WTC11 (cell line): ENCODE measurements at regions not wholly inside any gene's neighbourhood (a gene's known extent, or its start where the extent isn't known, plus 50 kb on each side); places are given as distances from the start of the nearest gene placed in this dataset.

Experiments used
- ATAC-seq: fragments of 200-7000 bp; cut with Tn5 transposase; 2 replicates; pipeline ENCODE4 v1.10.0; 2021; ENCODE audit warnings: mild to moderate bottlenecking, moderate library complexity
- CTCF ChIA-PET: fragments of 300-600 bp; sonication (Branson Sonifier 250); formaldehyde crosslinking; loops from one replicate; lab custom pipeline; 2021; ENCODE audit warnings: antibody characterized with exemption; lab: Charles Lee
- POLR2A ChIA-PET: fragments of 350-600 bp; sonication (Branson Sonifier 250); formaldehyde crosslinking; loops from one replicate; lab custom pipeline; 2021; ENCODE audit warnings: antibody characterized with exemption; lab: Charles Lee
- DNase-seq: peaks from one replicate; pipeline ENCODE4 v3.0.0; 2021; ENCODE audit warnings: low spot score
- H3K27ac Mint-ChIP-seq: 2 replicates; pipeline ENCODE4 v1.8.0; 2021; ENCODE audit warnings: mixed read lengths
- H3K27me3 Mint-ChIP-seq: 2 replicates; pipeline ENCODE4 v1.8.0; 2021; ENCODE audit warnings: low read depth, mild to moderate bottlenecking, moderate library complexity, mixed read lengths
- H3K36me3 Mint-ChIP-seq: 2 replicates; pipeline ENCODE4 v1.8.0; 2021; ENCODE audit warnings: mixed read lengths
- H3K4me1 Mint-ChIP-seq: 2 replicates; pipeline ENCODE4 v1.8.0; 2022; ENCODE audit warnings: mixed read lengths
- H3K4me3 Mint-ChIP-seq: 2 replicates; pipeline ENCODE4 v1.8.0; 2021; ENCODE audit warnings: mild to moderate bottlenecking, moderate library complexity, mixed read lengths
- H3K9me3 Mint-ChIP-seq: 2 replicates; pipeline ENCODE4 v1.8.0; 2021; ENCODE audit warnings: mixed read lengths
- ATF1 ChIP-seq: sonication (generic); formaldehyde crosslinking; IDR thresholded peaks from 2 replicates; pipeline ENCODE4 v1.8.1; 2023; ENCODE audit warnings: mild to moderate bottlenecking, moderate library complexity, missing genetic modification reagents
- ELF4 ChIP-seq: sonication (generic); formaldehyde crosslinking; IDR thresholded peaks from 2 replicates; pipeline ENCODE4 v1.8.1; 2022; ENCODE audit warnings: low read depth, mild to moderate bottlenecking, moderate library complexity, missing genetic modification reagents
- FOXJ3 ChIP-seq: sonication (generic); formaldehyde crosslinking; IDR thresholded peaks from 2 replicates; pipeline ENCODE4 v1.9.0; 2021; ENCODE audit warnings: missing genetic modification reagents, mild to moderate bottlenecking, borderline replicate concordance
- JUN ChIP-seq: sonication (generic); formaldehyde crosslinking; IDR thresholded peaks from 2 replicates; pipeline ENCODE4 v1.8.0; 2023; ENCODE audit warnings: mild to moderate bottlenecking, missing genetic modification reagents
- KAT7 ChIP-seq: sonication (generic); formaldehyde crosslinking; IDR thresholded peaks from 2 replicates; pipeline ENCODE4 v1.8.1; 2023; ENCODE audit warnings: missing genetic modification reagents, mild to moderate bottlenecking, borderline replicate concordance
- NFYB ChIP-seq: sonication (generic); formaldehyde crosslinking; conservative IDR thresholded peaks from 2 replicates; pipeline ENCODE4 v1.8.0; 2022; ENCODE audit warnings: low read depth, missing genetic modification reagents
- NR3C1 ChIP-seq: sonication (generic); formaldehyde crosslinking; conservative IDR thresholded peaks from 2 replicates; pipeline ENCODE4 v1.8.1; 2023; ENCODE audit warnings: low read depth, mild to moderate bottlenecking, missing genetic modification reagents
- PRRX2 ChIP-seq: fragments of 250-450 bp; sonication (Bioruptor Pico); IDR thresholded peaks from 2 replicates; pipeline ENCODE4 v1.8.0; 2021; ENCODE audit warnings: mild to moderate bottlenecking
- RELA ChIP-seq: sonication (generic); formaldehyde crosslinking; IDR thresholded peaks from 2 replicates; pipeline ENCODE4 v1.8.1; 2022; ENCODE audit warnings: missing genetic modification reagents, mild to moderate bottlenecking, borderline replicate concordance
- ZNF232 ChIP-seq: sonication (generic); formaldehyde crosslinking; IDR thresholded peaks from 2 replicates; pipeline ENCODE4 v1.8.0; 2022; ENCODE audit warnings: mild to moderate bottlenecking, missing genetic modification reagents
- ZNF396 ChIP-seq: fragments of 250-450 bp; sonication (Bioruptor Pico); IDR thresholded peaks from 2 replicates; pipeline ENCODE4 v1.8.0; 2021; ENCODE audit warnings: mild to moderate bottlenecking, moderate library complexity, borderline replicate concordance
- ZNF423 ChIP-seq: fragments of 250-450 bp; sonication (Bioruptor Pico); IDR thresholded peaks from 2 replicates; pipeline ENCODE4 v2.1.2; 2022; ENCODE audit warnings: mild to moderate bottlenecking, moderate library complexity
- TF ChIP-seq, protein P1 (sequence below): sonication (generic); formaldehyde crosslinking; IDR thresholded peaks from 2 replicates; pipeline ENCODE4 v1.8.1; 2022; ENCODE audit warnings: mild to moderate bottlenecking, moderate library complexity, missing genetic modification reagents
- TF ChIP-seq, protein P2 (sequence below): sonication (generic); formaldehyde crosslinking; IDR thresholded peaks from 2 replicates; pipeline ENCODE4 v1.8.0; 2022; ENCODE audit warnings: missing genetic modification reagents
- TF ChIP-seq, protein P3 (sequence below): sonication (generic); formaldehyde crosslinking; IDR thresholded peaks from 2 replicates; pipeline ENCODE4 v1.8.1; 2023; ENCODE audit warnings: mild to moderate bottlenecking, missing genetic modification reagents, borderline replicate concordance
- TF ChIP-seq, protein P4 (sequence below): fragments of 250-450 bp; sonication (Bioruptor Pico); IDR thresholded peaks from 2 replicates; pipeline ENCODE4 v1.9.0; 2021; ENCODE audit warnings: mild to moderate bottlenecking, borderline replicate concordance
- TF ChIP-seq, protein P5 (sequence below): fragments of 200-600 bp; IDR thresholded peaks from 2 replicates; pipeline ENCODE4 v1.8.0; 2022; ENCODE audit warnings: antibody characterized with exemption
- TF ChIP-seq, protein P6 (sequence below): sonication (generic); formaldehyde crosslinking; IDR thresholded peaks from 2 replicates; pipeline ENCODE4 v1.8.1; 2023; ENCODE audit warnings: mild to moderate bottlenecking, missing genetic modification reagents, moderate library complexity

DNA sequence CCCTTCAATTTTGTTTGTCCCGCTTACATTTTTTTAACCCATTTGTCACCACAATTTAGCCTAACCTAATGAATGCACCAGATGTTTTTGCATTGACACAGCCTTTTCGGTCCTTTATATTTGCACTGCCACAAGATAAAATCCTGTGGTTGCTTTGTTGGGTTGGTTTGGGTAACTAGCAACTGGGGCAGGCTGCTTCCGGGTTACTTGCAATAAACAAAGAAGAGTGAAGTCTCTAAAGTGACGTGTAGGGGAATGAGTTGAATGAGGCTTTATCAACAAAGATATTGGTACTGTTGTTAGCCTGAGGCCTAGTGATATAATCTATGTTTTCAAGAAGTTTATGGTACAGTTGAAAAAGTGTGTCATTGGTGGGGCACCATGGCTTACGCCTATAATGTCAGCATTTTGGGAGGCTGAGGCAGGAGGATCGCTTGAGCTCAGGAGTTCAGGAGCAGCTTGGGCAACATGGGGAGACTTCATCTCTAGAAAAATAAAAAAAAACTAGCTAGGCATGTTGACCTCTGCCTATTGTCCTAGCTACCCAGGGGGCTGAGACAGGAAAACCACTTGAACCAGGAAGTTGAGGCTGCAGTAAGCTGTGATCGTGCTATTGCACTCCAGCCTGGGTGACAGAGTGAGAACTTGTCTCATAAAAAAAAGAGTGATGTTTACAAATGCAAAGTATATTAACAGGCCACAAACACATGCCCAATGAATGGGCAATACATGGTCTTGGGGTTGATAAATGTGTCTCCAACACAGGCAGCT, 121.8 kb downstream of the OXSM start:
- H3K4me3 Mint-ChIP-seq: no peak overlapping the region
- DNase-seq (no peak), ATAC-seq (no peak)
- H3K27me3 Mint-ChIP-seq: no peaks in the 10 kb centered on the region
- no peaks in the 10 kb centered on the region for H3K9me3 Mint-ChIP-seq
- TF ChIP-seq ZNF423 (CRISPR knock-in tag) (no peak), PRRX2 (CRISPR knock-in tag) (no peak), ZNF232 (CRISPR knock-in tag) (no peak), KAT7 (CRISPR knock-in tag) (no peak), NR3C1 (CRISPR knock-in tag) (no peak), NFYB (no peak), ATF1 (CRISPR knock-in tag) (no peak)
- TF ChIP-seq, protein P1, sequence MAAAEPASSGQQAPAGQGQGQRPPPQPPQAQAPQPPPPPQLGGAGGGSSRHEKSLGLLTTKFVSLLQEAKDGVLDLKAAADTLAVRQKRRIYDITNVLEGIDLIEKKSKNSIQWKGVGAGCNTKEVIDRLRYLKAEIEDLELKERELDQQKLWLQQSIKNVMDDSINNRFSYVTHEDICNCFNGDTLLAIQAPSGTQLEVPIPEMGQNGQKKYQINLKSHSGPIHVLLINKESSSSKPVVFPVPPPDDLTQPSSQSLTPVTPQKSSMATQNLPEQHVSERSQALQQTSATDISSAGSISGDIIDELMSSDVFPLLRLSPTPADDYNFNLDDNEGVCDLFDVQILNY: no peak
- TF ChIP-seq, protein P2, sequence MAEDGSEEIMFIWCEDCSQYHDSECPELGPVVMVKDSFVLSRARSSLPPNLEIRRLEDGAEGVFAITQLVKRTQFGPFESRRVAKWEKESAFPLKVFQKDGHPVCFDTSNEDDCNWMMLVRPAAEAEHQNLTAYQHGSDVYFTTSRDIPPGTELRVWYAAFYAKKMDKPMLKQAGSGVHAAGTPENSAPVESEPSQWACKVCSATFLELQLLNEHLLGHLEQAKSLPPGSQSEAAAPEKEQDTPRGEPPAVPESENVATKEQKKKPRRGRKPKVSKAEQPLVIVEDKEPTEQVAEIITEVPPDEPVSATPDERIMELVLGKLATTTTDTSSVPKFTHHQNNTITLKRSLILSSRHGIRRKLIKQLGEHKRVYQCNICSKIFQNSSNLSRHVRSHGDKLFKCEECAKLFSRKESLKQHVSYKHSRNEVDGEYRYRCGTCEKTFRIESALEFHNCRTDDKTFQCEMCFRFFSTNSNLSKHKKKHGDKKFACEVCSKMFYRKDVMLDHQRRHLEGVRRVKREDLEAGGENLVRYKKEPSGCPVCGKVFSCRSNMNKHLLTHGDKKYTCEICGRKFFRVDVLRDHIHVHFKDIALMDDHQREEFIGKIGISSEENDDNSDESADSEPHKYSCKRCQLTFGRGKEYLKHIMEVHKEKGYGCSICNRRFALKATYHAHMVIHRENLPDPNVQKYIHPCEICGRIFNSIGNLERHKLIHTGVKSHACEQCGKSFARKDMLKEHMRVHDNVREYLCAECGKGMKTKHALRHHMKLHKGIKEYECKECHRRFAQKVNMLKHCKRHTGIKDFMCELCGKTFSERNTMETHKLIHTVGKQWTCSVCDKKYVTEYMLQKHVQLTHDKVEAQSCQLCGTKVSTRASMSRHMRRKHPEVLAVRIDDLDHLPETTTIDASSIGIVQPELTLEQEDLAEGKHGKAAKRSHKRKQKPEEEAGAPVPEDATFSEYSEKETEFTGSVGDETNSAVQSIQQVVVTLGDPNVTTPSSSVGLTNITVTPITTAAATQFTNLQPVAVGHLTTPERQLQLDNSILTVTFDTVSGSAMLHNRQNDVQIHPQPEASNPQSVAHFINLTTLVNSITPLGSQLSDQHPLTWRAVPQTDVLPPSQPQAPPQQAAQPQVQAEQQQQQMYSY: no peak
- ChIA-PET CTCF (interaction anchor here (1.4 to 2.6 kb wide), 3 partner anchors 10 to 263 kb away, joined by 4 to 7 read pairs (median 7); no protein-coding TSS in a partner anchor), POLR2A (no interaction called here)
- H3K4me1 Mint-ChIP-seq: peaks cover 4% of the 10 kb centered on the region; the same call in 1 of the 2 replicates
- H3K27ac Mint-ChIP-seq: no peak overlapping the region
- H3K36me3 Mint-ChIP-seq: no peaks in the 10 kb centered on the region

DNA sequence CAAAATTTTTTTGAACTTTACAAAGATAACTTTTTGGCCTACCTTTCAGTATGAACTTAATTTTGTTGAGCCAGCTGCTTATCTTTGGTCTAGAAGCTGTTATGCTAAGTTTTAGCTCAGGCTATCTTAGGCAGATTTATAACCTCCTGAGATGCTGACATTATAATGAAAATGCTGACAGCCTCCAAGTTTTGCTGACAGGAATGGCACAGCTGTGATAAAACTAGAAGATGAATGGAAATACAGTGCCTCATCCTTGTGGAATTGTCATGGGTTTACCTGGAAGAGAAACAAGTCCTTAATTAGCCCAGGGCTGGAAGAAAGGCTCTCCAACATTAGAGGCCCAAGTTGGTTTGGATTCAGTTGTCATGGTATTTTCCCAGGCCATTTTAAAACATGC, 123.3 kb downstream of the OXSM start:
- ATAC-seq (no peak), DNase-seq (no peak)
- no peaks in the 10 kb centered on the region for H3K27me3 Mint-ChIP-seq
- ChIA-PET CTCF (no interaction called here), POLR2A (no interaction called here)
- H3K27ac Mint-ChIP-seq: no peak overlapping the region
- no peaks in the 10 kb centered on the region for H3K9me3 Mint-ChIP-seq
- peaks cover 4% of the 10 kb centered on the region; the same call in 1 of the 2 replicates for H3K4me1 Mint-ChIP-seq
- H3K4me3 Mint-ChIP-seq: no peak overlapping the region
- H3K36me3 Mint-ChIP-seq: no peaks in the 10 kb centered on the region
- TF ChIP-seq JUN (CRISPR knock-in tag) (no peak), FOXJ3 (CRISPR knock-in tag) (no peak), ELF4 (no peak), RELA (CRISPR knock-in tag) (no peak), ZNF396 (no peak)
- TF ChIP-seq, protein P3, sequence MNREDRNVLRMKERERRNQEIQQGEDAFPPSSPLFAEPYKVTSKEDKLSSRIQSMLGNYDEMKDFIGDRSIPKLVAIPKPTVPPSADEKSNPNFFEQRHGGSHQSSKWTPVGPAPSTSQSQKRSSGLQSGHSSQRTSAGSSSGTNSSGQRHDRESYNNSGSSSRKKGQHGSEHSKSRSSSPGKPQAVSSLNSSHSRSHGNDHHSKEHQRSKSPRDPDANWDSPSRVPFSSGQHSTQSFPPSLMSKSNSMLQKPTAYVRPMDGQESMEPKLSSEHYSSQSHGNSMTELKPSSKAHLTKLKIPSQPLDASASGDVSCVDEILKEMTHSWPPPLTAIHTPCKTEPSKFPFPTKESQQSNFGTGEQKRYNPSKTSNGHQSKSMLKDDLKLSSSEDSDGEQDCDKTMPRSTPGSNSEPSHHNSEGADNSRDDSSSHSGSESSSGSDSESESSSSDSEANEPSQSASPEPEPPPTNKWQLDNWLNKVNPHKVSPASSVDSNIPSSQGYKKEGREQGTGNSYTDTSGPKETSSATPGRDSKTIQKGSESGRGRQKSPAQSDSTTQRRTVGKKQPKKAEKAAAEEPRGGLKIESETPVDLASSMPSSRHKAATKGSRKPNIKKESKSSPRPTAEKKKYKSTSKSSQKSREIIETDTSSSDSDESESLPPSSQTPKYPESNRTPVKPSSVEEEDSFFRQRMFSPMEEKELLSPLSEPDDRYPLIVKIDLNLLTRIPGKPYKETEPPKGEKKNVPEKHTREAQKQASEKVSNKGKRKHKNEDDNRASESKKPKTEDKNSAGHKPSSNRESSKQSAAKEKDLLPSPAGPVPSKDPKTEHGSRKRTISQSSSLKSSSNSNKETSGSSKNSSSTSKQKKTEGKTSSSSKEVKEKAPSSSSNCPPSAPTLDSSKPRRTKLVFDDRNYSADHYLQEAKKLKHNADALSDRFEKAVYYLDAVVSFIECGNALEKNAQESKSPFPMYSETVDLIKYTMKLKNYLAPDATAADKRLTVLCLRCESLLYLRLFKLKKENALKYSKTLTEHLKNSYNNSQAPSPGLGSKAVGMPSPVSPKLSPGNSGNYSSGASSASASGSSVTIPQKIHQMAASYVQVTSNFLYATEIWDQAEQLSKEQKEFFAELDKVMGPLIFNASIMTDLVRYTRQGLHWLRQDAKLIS (CRISPR knock-in tag): no peak
- TF ChIP-seq, protein P4, sequence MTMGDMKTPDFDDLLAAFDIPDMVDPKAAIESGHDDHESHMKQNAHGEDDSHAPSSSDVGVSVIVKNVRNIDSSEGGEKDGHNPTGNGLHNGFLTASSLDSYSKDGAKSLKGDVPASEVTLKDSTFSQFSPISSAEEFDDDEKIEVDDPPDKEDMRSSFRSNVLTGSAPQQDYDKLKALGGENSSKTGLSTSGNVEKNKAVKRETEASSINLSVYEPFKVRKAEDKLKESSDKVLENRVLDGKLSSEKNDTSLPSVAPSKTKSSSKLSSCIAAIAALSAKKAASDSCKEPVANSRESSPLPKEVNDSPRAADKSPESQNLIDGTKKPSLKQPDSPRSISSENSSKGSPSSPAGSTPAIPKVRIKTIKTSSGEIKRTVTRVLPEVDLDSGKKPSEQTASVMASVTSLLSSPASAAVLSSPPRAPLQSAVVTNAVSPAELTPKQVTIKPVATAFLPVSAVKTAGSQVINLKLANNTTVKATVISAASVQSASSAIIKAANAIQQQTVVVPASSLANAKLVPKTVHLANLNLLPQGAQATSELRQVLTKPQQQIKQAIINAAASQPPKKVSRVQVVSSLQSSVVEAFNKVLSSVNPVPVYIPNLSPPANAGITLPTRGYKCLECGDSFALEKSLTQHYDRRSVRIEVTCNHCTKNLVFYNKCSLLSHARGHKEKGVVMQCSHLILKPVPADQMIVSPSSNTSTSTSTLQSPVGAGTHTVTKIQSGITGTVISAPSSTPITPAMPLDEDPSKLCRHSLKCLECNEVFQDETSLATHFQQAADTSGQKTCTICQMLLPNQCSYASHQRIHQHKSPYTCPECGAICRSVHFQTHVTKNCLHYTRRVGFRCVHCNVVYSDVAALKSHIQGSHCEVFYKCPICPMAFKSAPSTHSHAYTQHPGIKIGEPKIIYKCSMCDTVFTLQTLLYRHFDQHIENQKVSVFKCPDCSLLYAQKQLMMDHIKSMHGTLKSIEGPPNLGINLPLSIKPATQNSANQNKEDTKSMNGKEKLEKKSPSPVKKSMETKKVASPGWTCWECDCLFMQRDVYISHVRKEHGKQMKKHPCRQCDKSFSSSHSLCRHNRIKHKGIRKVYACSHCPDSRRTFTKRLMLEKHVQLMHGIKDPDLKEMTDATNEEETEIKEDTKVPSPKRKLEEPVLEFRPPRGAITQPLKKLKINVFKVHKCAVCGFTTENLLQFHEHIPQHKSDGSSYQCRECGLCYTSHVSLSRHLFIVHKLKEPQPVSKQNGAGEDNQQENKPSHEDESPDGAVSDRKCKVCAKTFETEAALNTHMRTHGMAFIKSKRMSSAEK (CRISPR knock-in tag): no peak
- TF ChIP-seq, protein P5, sequence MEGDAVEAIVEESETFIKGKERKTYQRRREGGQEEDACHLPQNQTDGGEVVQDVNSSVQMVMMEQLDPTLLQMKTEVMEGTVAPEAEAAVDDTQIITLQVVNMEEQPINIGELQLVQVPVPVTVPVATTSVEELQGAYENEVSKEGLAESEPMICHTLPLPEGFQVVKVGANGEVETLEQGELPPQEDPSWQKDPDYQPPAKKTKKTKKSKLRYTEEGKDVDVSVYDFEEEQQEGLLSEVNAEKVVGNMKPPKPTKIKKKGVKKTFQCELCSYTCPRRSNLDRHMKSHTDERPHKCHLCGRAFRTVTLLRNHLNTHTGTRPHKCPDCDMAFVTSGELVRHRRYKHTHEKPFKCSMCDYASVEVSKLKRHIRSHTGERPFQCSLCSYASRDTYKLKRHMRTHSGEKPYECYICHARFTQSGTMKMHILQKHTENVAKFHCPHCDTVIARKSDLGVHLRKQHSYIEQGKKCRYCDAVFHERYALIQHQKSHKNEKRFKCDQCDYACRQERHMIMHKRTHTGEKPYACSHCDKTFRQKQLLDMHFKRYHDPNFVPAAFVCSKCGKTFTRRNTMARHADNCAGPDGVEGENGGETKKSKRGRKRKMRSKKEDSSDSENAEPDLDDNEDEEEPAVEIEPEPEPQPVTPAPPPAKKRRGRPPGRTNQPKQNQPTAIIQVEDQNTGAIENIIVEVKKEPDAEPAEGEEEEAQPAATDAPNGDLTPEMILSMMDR: no peak
- TF ChIP-seq, protein P6, sequence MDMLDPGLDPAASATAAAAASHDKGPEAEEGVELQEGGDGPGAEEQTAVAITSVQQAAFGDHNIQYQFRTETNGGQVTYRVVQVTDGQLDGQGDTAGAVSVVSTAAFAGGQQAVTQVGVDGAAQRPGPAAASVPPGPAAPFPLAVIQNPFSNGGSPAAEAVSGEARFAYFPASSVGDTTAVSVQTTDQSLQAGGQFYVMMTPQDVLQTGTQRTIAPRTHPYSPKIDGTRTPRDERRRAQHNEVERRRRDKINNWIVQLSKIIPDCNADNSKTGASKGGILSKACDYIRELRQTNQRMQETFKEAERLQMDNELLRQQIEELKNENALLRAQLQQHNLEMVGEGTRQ (CRISPR knock-in tag): no peak
